Adrenal gland (tissue), 5 donors: ENCODE measurements at regions not wholly inside any gene's neighbourhood (a gene's known extent, or its start where the extent isn't known, plus 50 kb on each side); places are given as distances from the start of the nearest gene placed in this dataset.

Experiments used
- POLR2A ChIP-seq, 2 donors: fragments of 450-650 bp; IDR thresholded peaks; one replicate each; pipeline ENCODE4 v1.6.1; 2017; ENCODE audit warnings: antibody characterized with exemption in 2 of 2, mild to moderate bottlenecking in 2 of 2, moderate library complexity in 1 of 2
- TF ChIP-seq, protein P1 (sequence below), 6 experiments: fragments of 450-650 bp in 4 of 6; fragments of 200-600 bp in 2 of 6; sonication (generic) in 1 of 6; IDR thresholded peaks; 1 replicate in 5 of 6; 2 replicates in 1 of 6; pipeline versions ENCODE4 v1.5.1 to v1.8.0; 2016 to 2021; ENCODE audit warnings: antibody characterized with exemption in 6 of 6, mild to moderate bottlenecking in 2 of 6, moderate library complexity in 1 of 6
- donor health status: DM: no; HTN: no; CAD: no.

DNA sequence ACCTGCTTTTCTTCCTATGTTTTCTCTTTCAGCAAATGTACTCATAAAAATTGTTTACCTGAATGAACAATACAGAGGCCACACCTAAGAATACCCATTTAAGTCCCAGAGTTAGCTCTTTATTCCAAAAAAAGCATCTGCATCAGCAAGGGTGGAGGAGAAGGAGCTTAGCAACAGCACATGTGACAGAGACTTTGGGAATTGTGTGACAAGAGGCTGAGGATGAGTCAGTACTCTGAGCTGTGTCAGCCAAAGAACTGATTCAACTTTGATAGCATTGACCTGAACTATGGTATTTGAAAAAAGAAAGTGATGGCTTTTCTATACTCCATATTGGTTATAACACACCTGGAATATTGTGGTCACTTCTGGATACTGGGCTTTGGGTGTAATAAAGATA is 162.7 kb downstream of the ZNF648 start:
- TF ChIP-seq, protein P1, sequence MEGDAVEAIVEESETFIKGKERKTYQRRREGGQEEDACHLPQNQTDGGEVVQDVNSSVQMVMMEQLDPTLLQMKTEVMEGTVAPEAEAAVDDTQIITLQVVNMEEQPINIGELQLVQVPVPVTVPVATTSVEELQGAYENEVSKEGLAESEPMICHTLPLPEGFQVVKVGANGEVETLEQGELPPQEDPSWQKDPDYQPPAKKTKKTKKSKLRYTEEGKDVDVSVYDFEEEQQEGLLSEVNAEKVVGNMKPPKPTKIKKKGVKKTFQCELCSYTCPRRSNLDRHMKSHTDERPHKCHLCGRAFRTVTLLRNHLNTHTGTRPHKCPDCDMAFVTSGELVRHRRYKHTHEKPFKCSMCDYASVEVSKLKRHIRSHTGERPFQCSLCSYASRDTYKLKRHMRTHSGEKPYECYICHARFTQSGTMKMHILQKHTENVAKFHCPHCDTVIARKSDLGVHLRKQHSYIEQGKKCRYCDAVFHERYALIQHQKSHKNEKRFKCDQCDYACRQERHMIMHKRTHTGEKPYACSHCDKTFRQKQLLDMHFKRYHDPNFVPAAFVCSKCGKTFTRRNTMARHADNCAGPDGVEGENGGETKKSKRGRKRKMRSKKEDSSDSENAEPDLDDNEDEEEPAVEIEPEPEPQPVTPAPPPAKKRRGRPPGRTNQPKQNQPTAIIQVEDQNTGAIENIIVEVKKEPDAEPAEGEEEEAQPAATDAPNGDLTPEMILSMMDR (IDR thresholded peaks at IDR 0.05) = no peak
- TF ChIP-seq POLR2A (IDR thresholded peaks at IDR 0.05) = no peak
